ENCODE measurements at regions not wholly inside any gene's neighbourhood (a gene's known extent, or its start where the extent isn't known, plus 50 kb on each side); places are given as distances from the start of the nearest gene placed in this dataset.

- no peak for DNase-seq
Measured at GRCh38 chr12:62098132-62098531, 162.1 kb upstream of the USP15 start.

GRCh38 chr12:62103748-62104147, 156.5 kb upstream of the USP15 start:
- no peak for DNase-seq

GRCh38 chr12:62106547-62107185, 153.5 kb upstream of the USP15 start:
- no peak for DNase-seq

GRCh38 chr12:62113366-62114011, 146.7 kb upstream of the USP15 start:
- DNase-seq: no peak

- no peak for DNase-seq
Measured at GRCh38 chr12:62116986-62117385, 143.2 kb upstream of the USP15 start.

- DNase-seq: no peak
Measured at GRCh38 chr12:62123721-62124203, 136.4 kb upstream of the USP15 start.

- no peak for DNase-seq
Measured at GRCh38 chr12:62127516-62127915, 132.7 kb upstream of the USP15 start.

- DNase-seq: no peak
Measured at GRCh38 chr12:62128175-62128975, 131.8 kb upstream of the USP15 start.

GRCh38 chr12:62129291-62129690, 130.9 kb upstream of the USP15 start:
- no peak for DNase-seq

GRCh38 chr12:62130402-62130801, 129.8 kb upstream of the USP15 start:
- DNase-seq: no peak

GRCh38 chr12:62130834-62131552, 129.2 kb upstream of the USP15 start:
- no peak for DNase-seq

GRCh38 chr12:62133440-62133839, 126.8 kb upstream of the USP15 start:
- DNase-seq: no peak

GRCh38 chr12:62135553-62136200, 124.5 kb upstream of the USP15 start:
- DNase-seq: no peak

- no peak for DNase-seq
Measured at GRCh38 chr12:62136496-62136895, 123.7 kb upstream of the USP15 start.

- DNase-seq: no peak
Measured at GRCh38 chr12:62138527-62138926, 121.7 kb upstream of the USP15 start.

- DNase-seq: no peak
Measured at GRCh38 chr12:62146318-62146717, 113.9 kb upstream of the USP15 start.

- no peak for DNase-seq
Measured at GRCh38 chr12:62158013-62158412, 102.2 kb upstream of the USP15 start.

- no peak for DNase-seq
Measured at GRCh38 chr12:62158461-62159360, 101.5 kb upstream of the USP15 start.

- no peak for DNase-seq
Measured at GRCh38 chr12:62162214-62162613, 98.0 kb upstream of the USP15 start.

GRCh38 chr12:62163368-62163767, 96.8 kb upstream of the USP15 start:
- DNase-seq: no peak

- DNase-seq: no peak
Measured at GRCh38 chr12:62164036-62164435, 96.2 kb upstream of the USP15 start.

- no peak for DNase-seq
Measured at GRCh38 chr12:62166525-62166924, 93.7 kb upstream of the USP15 start.
